GM23338 (cell line): ENCODE measurements at regions not wholly inside any gene's neighbourhood (a gene's known extent, or its start where the extent isn't known, plus 50 kb on each side); places are given as distances from the start of the nearest gene placed in this dataset.

Source experiments
- ATAC-seq: fragments of 200-7000 bp; cut with Tn5 transposase; 3 replicates; pipeline ENCODE4 v1.9.1; 2020
- DNase-seq: peaks from one replicate; pipeline ENCODE4 v3.0.0-alpha.2; 2015; ENCODE audit warnings: low spot score
- H2AFZ ChIP-seq: fragments of 200-600 bp; sonication (generic); 2 replicates; pipeline ENCODE4 v1.8.0; 2016; ENCODE audit warnings: antibody characterized with exemption, mild to moderate bottlenecking, moderate library complexity
- H3F3A ChIP-seq: fragments of 200-600 bp; sonication (generic); replicated peaks from 2 replicates; pipeline ENCODE4 v1.8.0; 2017; ENCODE audit warnings: antibody characterized with exemption, mixed run types, low read depth
- H3K27ac ChIP-seq: fragments of 200-600 bp; sonication (generic); 2 replicates; pipeline ENCODE4 v1.6.1; 2016; ENCODE audit warnings: low read depth
- H3K27me3 ChIP-seq: fragments of 200-600 bp; sonication (generic); 2 replicates; pipeline ENCODE4 v1.8.0; 2016; ENCODE audit warnings: mild to moderate bottlenecking, mixed run types, moderate library complexity; ENCODE audit not compliant: insufficient read depth
- H3K36me3 ChIP-seq: fragments of 200-600 bp; sonication (generic); 2 replicates; pipeline ENCODE4 v1.8.0; 2016; ENCODE audit warnings: mild to moderate bottlenecking; ENCODE audit not compliant: insufficient read depth
- H3K4me1 ChIP-seq: fragments of 200-600 bp; sonication (generic); 2 replicates; pipeline ENCODE4 v1.8.0; 2016; ENCODE audit warnings: mild to moderate bottlenecking, moderate library complexity; ENCODE audit not compliant: insufficient read depth
- H3K4me2 ChIP-seq: fragments of 200-600 bp; sonication (generic); 2 replicates; pipeline ENCODE4 v1.7.1; 2017; ENCODE audit warnings: mixed run types
- H3K4me3 ChIP-seq: fragments of 200-600 bp; sonication (generic); 2 replicates; pipeline ENCODE4 v1.6.1; 2016; ENCODE audit warnings: mixed run types
- H3K79me2 ChIP-seq: fragments of 200-600 bp; sonication (generic); replicated peaks from 2 replicates; pipeline ENCODE4 v1.8.0; 2017; ENCODE audit warnings: mild to moderate bottlenecking; ENCODE audit not compliant: insufficient read depth
- H3K9me2 ChIP-seq: fragments of 200-600 bp; sonication (generic); 2 replicates; pipeline ENCODE4 v1.8.0; 2017; ENCODE audit not compliant: insufficient read depth
- H4K20me1 ChIP-seq: fragments of 200-600 bp; sonication (generic); replicated peaks from 2 replicates; pipeline ENCODE4 v1.8.0; 2017; ENCODE audit warnings: mild to moderate bottlenecking; ENCODE audit not compliant: insufficient read depth
- H3K27ac Mint-ChIP-seq: 2 replicates; pipeline ENCODE4 v1.8.0; 2020; ENCODE audit warnings: inconsistent platforms, mild to moderate bottlenecking, moderate library complexity, mixed read lengths
- H3K27me3 Mint-ChIP-seq: 3 replicates; pipeline ENCODE4 v1.8.0; 2022; ENCODE audit warnings: low read depth, mild to moderate bottlenecking, moderate library complexity, mixed read lengths, inconsistent platforms; ENCODE audit not compliant: insufficient read depth, poor library complexity
- H3K36me3 Mint-ChIP-seq: 3 replicates; pipeline ENCODE4 v1.8.0; 2021; ENCODE audit warnings: low read depth, mild to moderate bottlenecking, inconsistent platforms, moderate library complexity, mixed read lengths
- H3K4me1 Mint-ChIP-seq: 3 replicates; pipeline ENCODE4 v1.8.0; 2020; ENCODE audit warnings: mild to moderate bottlenecking, inconsistent platforms, mixed read lengths
- H3K4me3 Mint-ChIP-seq: 3 replicates; pipeline ENCODE4 v1.8.0; 2021; ENCODE audit warnings: moderate library complexity, mild to moderate bottlenecking, inconsistent platforms, mixed read lengths
- H3K9me3 Mint-ChIP-seq: 3 replicates; pipeline ENCODE4 v1.8.0; 2020; ENCODE audit warnings: moderate library complexity, mild to moderate bottlenecking, inconsistent platforms, mixed read lengths
- CREB1 ChIP-seq: fragments of 250-450 bp; sonication (Bioruptor Pico); IDR thresholded peaks from 2 replicates; pipeline ENCODE4 v1.5.0; 2020; ENCODE audit warnings: low read depth, mild to moderate bottlenecking, moderate library complexity
- CTCF ChIP-seq, 2 experiments: fragments of 200-600 bp in 1 of 2; sonication (generic) in 1 of 2; conservative IDR thresholded peaks; 2 replicates each; pipeline versions ENCODE4 v1.5.1 to v1.6.1; 2016 to 2017; ENCODE audit warnings: antibody characterized with exemption in 2 of 2, low read depth in 2 of 2, mild to moderate bottlenecking in 2 of 2, moderate library complexity in 1 of 2
- ETS1 ChIP-seq: IDR thresholded peaks from 2 replicates; pipeline ENCODE4 v1.6.1; 2016; ENCODE audit warnings: antibody characterized with exemption
- EZH2 ChIP-seq: fragments of 200-600 bp; sonication (generic); IDR thresholded peaks from one replicate; pipeline ENCODE4 v1.8.0; 2017; ENCODE audit warnings: antibody characterized with exemption, mild to moderate bottlenecking, low read depth; ENCODE audit not compliant: unreplicated experiment
- EZH2phosphoT487 ChIP-seq: fragments of 200-600 bp; sonication (generic); IDR thresholded peaks from one replicate; pipeline ENCODE4 v1.8.1; 2018; ENCODE audit warnings: antibody characterized with exemption; ENCODE audit not compliant: unreplicated experiment
- JUNB ChIP-seq: IDR thresholded peaks from one replicate; pipeline ENCODE4 v1.6.1; 2016; ENCODE audit warnings: antibody characterized with exemption; ENCODE audit not compliant: unreplicated experiment
- NANOG ChIP-seq: IDR thresholded peaks from 2 replicates; pipeline ENCODE4 v1.6.1; 2016; ENCODE audit warnings: antibody characterized with exemption, borderline replicate concordance
- POLR2AphosphoS5 ChIP-seq: IDR thresholded peaks from 2 replicates; pipeline ENCODE4 v1.6.1; 2016; ENCODE audit warnings: antibody characterized with exemption, low read depth
- REST ChIP-seq: IDR thresholded peaks from one replicate; pipeline ENCODE4 v1.6.1; 2018; ENCODE audit warnings: antibody characterized with exemption; ENCODE audit not compliant: unreplicated experiment
- STAT1 ChIP-seq: IDR thresholded peaks from one replicate; pipeline ENCODE4 v1.6.1; 2016; ENCODE audit warnings: antibody characterized with exemption; ENCODE audit not compliant: unreplicated experiment
- ZNF114 ChIP-seq: fragments of 250-450 bp; sonication (Bioruptor Pico); IDR thresholded peaks from 2 replicates; pipeline ENCODE4 v1.5.0; 2020; ENCODE audit warnings: mild to moderate bottlenecking, moderate library complexity
- ZNF331 ChIP-seq: fragments of 250-450 bp; sonication (Bioruptor Pico); IDR thresholded peaks from 2 replicates; pipeline ENCODE4 v1.5.0; 2020; ENCODE audit warnings: low read depth, mild to moderate bottlenecking, moderate library complexity
- ZNF462 ChIP-seq: fragments of 250-450 bp; sonication (Bioruptor Pico); IDR thresholded peaks from 2 replicates; pipeline ENCODE4 v1.5.0; 2020; ENCODE audit warnings: mild to moderate bottlenecking, moderate library complexity

GRCh38 chr13:53442979-53443378, 414.4 kb downstream of the OLFM4 start:
- H3K27me3 Mint-ChIP-seq = no peaks in the 10 kb centered on the region
- no peak overlapping the region for H3K27ac Mint-ChIP-seq
- no peaks in the 10 kb centered on the region for H3K4me1 ChIP-seq
- H3K36me3 Mint-ChIP-seq = peaks cover 17% of the 10 kb centered on the region; the same call in 2 of the 3 replicates
- no peak overlapping the region for H3K4me2 ChIP-seq
- DNase-seq = no peak
- no peak overlapping the region for H3K27ac ChIP-seq
- H3F3A ChIP-seq = no peaks in the 10 kb centered on the region
- H3K4me1 Mint-ChIP-seq = no peaks in the 10 kb centered on the region
- ATAC-seq = no peak
- H3K9me3 Mint-ChIP-seq = peaks cover 28% of the 10 kb centered on the region
- H3K36me3 ChIP-seq = peaks cover 3% of the 10 kb centered on the region; the same call in 1 of the 2 replicates
- no peak overlapping the region for H3K4me3 Mint-ChIP-seq
- no peak for TF ChIP-seq CTCF (conservative IDR thresholded peaks at IDR 0.05; ENCODE audit: low read depth in 2 of 2)
- no peak for TF ChIP-seq JUNB
- TF ChIP-seq EZH2 = no peak
- no peak for TF ChIP-seq REST
- no peak for TF ChIP-seq ETS1
- no peak for TF ChIP-seq NANOG
- no peak for TF ChIP-seq ZNF462 (CRISPR knock-in tag)
- no peak for TF ChIP-seq CREB1 (CRISPR knock-in tag)
- no peak for TF ChIP-seq POLR2AphosphoS5
- no peak for TF ChIP-seq STAT1
- TF ChIP-seq ZNF114 (CRISPR knock-in tag) = no peak
- no peak for TF ChIP-seq EZH2phosphoT487
- TF ChIP-seq ZNF331 (CRISPR knock-in tag) = no peak
- H2AFZ ChIP-seq = no peak overlapping the region
- no peak overlapping the region for H3K4me3 ChIP-seq
- H4K20me1 ChIP-seq = no peaks in the 10 kb centered on the region
- H3K27me3 ChIP-seq = no peaks in the 10 kb centered on the region
- no peaks in the 10 kb centered on the region for H3K79me2 ChIP-seq
- no peaks in the 10 kb centered on the region for H3K9me2 ChIP-seq
